Amniotic stem cell (primary cell): ENCODE measurements at regions not wholly inside any gene's neighbourhood (a gene's known extent, or its start where the extent isn't known, plus 50 kb on each side); places are given as distances from the start of the nearest gene placed in this dataset.

ENCODE experiments used
- DNase-seq: peaks from one replicate; lab custom pipeline; 2025; lab: John Stamatoyannopoulos, UW

- DNase-seq, result no peak
These were observed 254.4 kb upstream of the ARRDC4 start for GRCh38 chr15:97706059-97706458.

GRCh38 chr15:97708252-97708651 lies 252.3 kb upstream of the ARRDC4 start:
- no peak for DNase-seq

- no peak for DNase-seq
These were observed 248.0 kb upstream of the ARRDC4 start for GRCh38 chr15:97712530-97712929.

- no peak for DNase-seq
These were observed 242.7 kb upstream of the ARRDC4 start for GRCh38 chr15:97717806-97718205.

- no peak for DNase-seq
These were observed 242.0 kb upstream of the ARRDC4 start for GRCh38 chr15:97718509-97718908.

- DNase-seq, result no peak
These were observed 231.7 kb upstream of the ARRDC4 start for GRCh38 chr15:97728791-97729190.

GRCh38 chr15:97729270-97729669 lies 231.2 kb upstream of the ARRDC4 start:
- no peak for DNase-seq

GRCh38 chr15:97730315-97730714 lies 230.2 kb upstream of the ARRDC4 start:
- DNase-seq, result no peak

- DNase-seq, result no peak
These were observed 228.6 kb upstream of the ARRDC4 start for GRCh38 chr15:97731859-97732258.

- no peak for DNase-seq
These were observed 227.1 kb upstream of the ARRDC4 start for GRCh38 chr15:97733373-97733772.

- DNase-seq, result no peak
These were observed 223.8 kb upstream of the ARRDC4 start for GRCh38 chr15:97736748-97737147.

GRCh38 chr15:97745481-97746071 lies 214.9 kb upstream of the ARRDC4 start:
- no peak for DNase-seq

GRCh38 chr15:97747342-97747741 lies 213.2 kb upstream of the ARRDC4 start:
- no peak for DNase-seq

GRCh38 chr15:97748576-97748975 lies 211.9 kb upstream of the ARRDC4 start:
- no peak for DNase-seq

- no peak for DNase-seq
These were observed 210.4 kb upstream of the ARRDC4 start for GRCh38 chr15:97750060-97750459.

GRCh38 chr15:97755726-97756125 lies 204.8 kb upstream of the ARRDC4 start:
- DNase-seq, result no peak

- DNase-seq, result no peak
These were observed 201.1 kb upstream of the ARRDC4 start for GRCh38 chr15:97759363-97759762.

- no peak for DNase-seq
These were observed 199.4 kb upstream of the ARRDC4 start for GRCh38 chr15:97761110-97761509.

GRCh38 chr15:97783240-97783639 lies 177.3 kb upstream of the ARRDC4 start:
- no peak for DNase-seq

- no peak for DNase-seq
These were observed 173.8 kb upstream of the ARRDC4 start for GRCh38 chr15:97786741-97787140.

GRCh38 chr15:97790180-97790579 lies 170.3 kb upstream of the ARRDC4 start:
- no peak for DNase-seq

GRCh38 chr15:97791824-97792792 lies 168.4 kb upstream of the ARRDC4 start:
- no peak for DNase-seq

GRCh38 chr15:97804950-97805349 lies 155.6 kb upstream of the ARRDC4 start:
- DNase-seq, result no peak
